Kidney (tissue), 13 donors: ENCODE measurements at regions not wholly inside any gene's neighbourhood (a gene's known extent, or its start where the extent isn't known, plus 50 kb on each side); places are given as distances from the start of the nearest gene placed in this dataset.
"Not testable (repeated sequence)": the region's sequence is repeated elsewhere in the genome, so short reads cannot be mapped to it uniquely, and the experiment has no call there.

Experiments used
- DNase-seq, 5 donors: peaks; one replicate each; pipeline ENCODE4 v3.0.0-alpha.2; 2013 to 2020
- FAIRE-seq: peaks from 2 replicates; lab custom pipeline; 2012; peaks lifted over from hg19 to GRCh38; lab: Jason Lieb, UNC
- H3K27ac ChIP-seq, 2 donors: one replicate each; pipeline ENCODE4 v1.7.0; 2013; ENCODE audit warnings: low read depth in 2 of 2, low read length in 2 of 2, inconsistent platforms in 1 of 2
- H3K27me3 ChIP-seq: one replicate; pipeline ENCODE4 v1.7.1; 2013; ENCODE audit warnings: low read length, inconsistent platforms; ENCODE audit not compliant: control insufficient read depth, insufficient read depth
- H3K36me3 ChIP-seq, 3 donors: one replicate each; pipeline versions ENCODE4 v1.7.0 to v1.7.1; 2013; ENCODE audit warnings: low read length in 3 of 3, control low read depth in 1 of 3, inconsistent platforms in 1 of 3; ENCODE audit not compliant: insufficient read depth in 3 of 3, control insufficient read depth in 2 of 3
- H3K4me1 ChIP-seq, 3 donors: one replicate each; pipeline versions ENCODE4 v1.7.0 to v1.7.1; 2013; ENCODE audit warnings: low read length in 3 of 3, inconsistent platforms in 1 of 3, low read depth in 1 of 3; ENCODE audit not compliant: control insufficient read depth in 2 of 3, insufficient read depth in 2 of 3
- H3K4me3 ChIP-seq, 3 donors: one replicate each; pipeline versions ENCODE4 v1.7.0 to v1.8.1; 2013; ENCODE audit warnings: low read length in 3 of 3, control low read depth in 1 of 3, inconsistent platforms in 1 of 3
- H3K9ac ChIP-seq, 3 donors: one replicate each; pipeline versions ENCODE4 v1.7.0 to v1.7.1; 2013; ENCODE audit warnings: low read length in 3 of 3, control low read depth in 1 of 3, inconsistent platforms in 1 of 3
- H3K9me3 ChIP-seq, 3 donors: one replicate each; pipeline versions ENCODE4 v1.7.0 to v1.7.1; 2013; ENCODE audit warnings: low read length in 3 of 3, control low read depth in 1 of 3, inconsistent platforms in 1 of 3; ENCODE audit not compliant: control insufficient read depth in 2 of 3, insufficient read depth in 1 of 3
- intact Hi-C: fragments of 100-400 bp; cut with DNase I; formaldehyde crosslinking; loops from one replicate; pipeline ENCODE4 v1.11.1; 2022
- TF ChIP-seq, protein P1 (sequence below): IDR thresholded peaks from 3 replicates; pipeline ENCODE4 v1.5.1; 2012; ENCODE audit warnings: mild to moderate bottlenecking, moderate library complexity, borderline replicate concordance; ENCODE audit not compliant: insufficient read depth; ENCODE audit errors: extremely low read depth
- donor health status: control.
- donor health status: control.
- donor health status: control.
- donor health status: control.
- donor health status: control.
- donor health status: DM: yes; HTN: yes; CAD: no.
- donor health status: Normal renal cell carcinoma (clear cell type).

GRCh38 chr2:113823716-113824595 lies 65.9 kb upstream of the ACTR3 start:
- H3K9me3 ChIP-seq: no peaks in the 10 kb centered on the region
- H3K36me3 ChIP-seq: no peaks in the 10 kb centered on the region
- no peaks in the 10 kb centered on the region for H3K27me3 ChIP-seq
- no peak overlapping the region for H3K9ac ChIP-seq
- no peak overlapping the region for H3K4me3 ChIP-seq
- no peak overlapping the region for H3K27ac ChIP-seq
- no peaks in the 10 kb centered on the region for H3K4me1 ChIP-seq
- FAIRE-seq (no peak), DNase-seq (no peak)
- TF ChIP-seq, protein P1, sequence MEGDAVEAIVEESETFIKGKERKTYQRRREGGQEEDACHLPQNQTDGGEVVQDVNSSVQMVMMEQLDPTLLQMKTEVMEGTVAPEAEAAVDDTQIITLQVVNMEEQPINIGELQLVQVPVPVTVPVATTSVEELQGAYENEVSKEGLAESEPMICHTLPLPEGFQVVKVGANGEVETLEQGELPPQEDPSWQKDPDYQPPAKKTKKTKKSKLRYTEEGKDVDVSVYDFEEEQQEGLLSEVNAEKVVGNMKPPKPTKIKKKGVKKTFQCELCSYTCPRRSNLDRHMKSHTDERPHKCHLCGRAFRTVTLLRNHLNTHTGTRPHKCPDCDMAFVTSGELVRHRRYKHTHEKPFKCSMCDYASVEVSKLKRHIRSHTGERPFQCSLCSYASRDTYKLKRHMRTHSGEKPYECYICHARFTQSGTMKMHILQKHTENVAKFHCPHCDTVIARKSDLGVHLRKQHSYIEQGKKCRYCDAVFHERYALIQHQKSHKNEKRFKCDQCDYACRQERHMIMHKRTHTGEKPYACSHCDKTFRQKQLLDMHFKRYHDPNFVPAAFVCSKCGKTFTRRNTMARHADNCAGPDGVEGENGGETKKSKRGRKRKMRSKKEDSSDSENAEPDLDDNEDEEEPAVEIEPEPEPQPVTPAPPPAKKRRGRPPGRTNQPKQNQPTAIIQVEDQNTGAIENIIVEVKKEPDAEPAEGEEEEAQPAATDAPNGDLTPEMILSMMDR: no peak
- intact Hi-C loops: no loop called here

DNA sequence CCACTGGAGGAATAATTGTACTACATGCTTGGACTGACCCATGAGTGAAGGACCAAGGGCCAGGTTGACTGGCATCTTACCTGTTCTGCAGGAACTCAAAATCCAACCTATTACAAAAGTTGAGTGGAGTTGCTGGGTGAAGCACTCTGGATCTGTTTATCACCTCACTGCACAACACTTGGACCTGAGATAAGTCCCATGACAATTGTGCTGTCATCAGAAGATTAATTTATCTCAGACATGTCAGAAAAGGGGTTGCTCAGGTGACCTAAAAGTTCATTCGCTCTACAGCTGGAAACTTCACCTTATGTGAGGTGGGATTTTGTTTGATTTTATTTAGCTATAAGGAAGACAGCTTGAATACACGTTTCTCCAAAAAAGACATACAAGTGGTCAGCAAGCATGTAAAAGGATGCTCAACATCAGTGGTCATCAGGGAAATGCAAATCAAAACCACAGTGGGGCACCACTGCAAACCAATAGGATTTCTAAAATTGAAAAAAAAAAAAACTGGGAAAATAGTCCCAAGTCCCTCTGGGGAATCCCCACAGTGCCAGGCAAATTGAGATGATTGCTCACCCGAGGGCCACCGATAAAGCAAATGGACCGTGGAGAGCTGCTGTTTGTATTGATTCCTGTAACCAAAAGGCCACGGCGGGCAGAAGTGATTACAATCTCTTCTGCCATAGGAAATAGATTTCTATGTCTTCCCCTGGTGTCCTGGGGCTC lies 65.8 kb upstream of the SLC35F5 start:
- H3K9me3 ChIP-seq: no peaks in the 10 kb centered on the region
- peaks cover 0 to 9% (median 7%) of the 10 kb centered on the region in 3 donors for H3K4me1 ChIP-seq
- H3K27ac ChIP-seq: no peak overlapping the region
- no peak overlapping the region for H3K4me3 ChIP-seq
- FAIRE-seq: no peak
- H3K27me3 ChIP-seq: no peaks in the 10 kb centered on the region
- DNase-seq: no peak
- TF ChIP-seq, protein P1: no peak
- H3K36me3 ChIP-seq: no peaks in the 10 kb centered on the region
- H3K9ac ChIP-seq: no peak overlapping the region
- intact Hi-C loops: no loop called here

GRCh38 chr2:113818382-113818951 lies 62.0 kb upstream of the SLC35F5 start:
- Histone ChIP-seq H3K27ac (peak overlapping the region; percentile 25 to 59), H3K27me3 (no peaks in the 10 kb centered on the region), H3K4me1 (peaks cover 0 to 9% (median 7%) of the 10 kb centered on the region in 3 donors), H3K9ac (peak overlapping the region in 1 of 3 donors; percentile 43), H3K9me3 (no peaks in the 10 kb centered on the region), H3K4me3 (no peak overlapping the region), H3K36me3 (no peaks in the 10 kb centered on the region)
- FAIRE-seq: no peak
- TF ChIP-seq, protein P1: no peak
- peak; percentile 66 to 83 (median 81) for DNase-seq
- intact Hi-C loops: no loop called here

- H3K9ac ChIP-seq, H3K9me3 ChIP-seq, FAIRE-seq, H3K36me3 ChIP-seq, H3K4me3 ChIP-seq, H3K4me1 ChIP-seq, intact Hi-C loops, H3K27me3 ChIP-seq, H3K27ac ChIP-seq, DNase-seq: not testable (repeated sequence)
Observed at GRCh38 chr2:113813396-113813795, 57.0 kb upstream of the SLC35F5 start.
